ENCODE measurements at regions not wholly inside any gene's neighbourhood (a gene's known extent, or its start where the extent isn't known, plus 50 kb on each side); places are given as distances from the start of the nearest gene placed in this dataset.

DNA sequence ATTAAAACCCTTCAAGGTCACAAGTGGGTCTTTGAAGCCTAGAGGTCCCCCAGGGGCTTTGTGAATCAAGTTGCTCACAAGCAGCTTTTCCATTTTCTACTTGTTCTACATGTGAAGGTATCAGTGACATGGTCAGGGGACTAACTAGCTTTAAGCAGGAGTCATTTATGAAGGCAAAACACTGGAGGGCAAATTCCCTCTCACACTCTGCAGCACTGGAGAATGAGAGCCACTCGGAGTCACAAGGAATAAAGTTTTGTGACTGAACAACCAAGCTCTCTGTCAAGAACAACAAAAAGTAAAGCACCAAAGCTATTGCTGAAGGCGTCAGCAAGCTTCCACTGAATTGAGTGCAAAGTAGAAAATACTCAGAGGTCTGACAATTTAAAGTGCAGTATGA lies 609.0 kb downstream of the EDEM1 start:
- Histone ChIP-seq H3K9me3 (ENCODE audit: insufficient read depth, low read length) (no peaks in the 10 kb centered on the region), H3K9me2 (replicated peaks; ENCODE audit: insufficient read depth, low read length) (no peaks in the 10 kb centered on the region), H3K9ac (ENCODE audit: low read length) (no peak overlapping the region), H2AFZ (ENCODE audit: low read depth, low read length, severe bottlenecking) (no peak overlapping the region), H3F3A (ENCODE audit: insufficient read depth) (no peaks in the 10 kb centered on the region), H3K4me3 (ENCODE audit: insufficient read depth, low read length, poor library complexity, severe bottlenecking) (no peak overlapping the region), H3K4me2 (ENCODE audit: low read depth, low read length, poor library complexity, severe bottlenecking) (no peak overlapping the region), H3K79me2 (ENCODE audit: insufficient read depth, low read length) (no peaks in the 10 kb centered on the region), H3K36me3 (ENCODE audit: low read length) (no peaks in the 10 kb centered on the region), H3K27ac (ENCODE audit: low read depth, low read length) (no peak overlapping the region), H4K20me1 (ENCODE audit: low read depth, low read length) (no peaks in the 10 kb centered on the region), H3K27me3 (ENCODE audit: low read length) (no peaks in the 10 kb centered on the region)
- no peak for TF ChIP-seq EZH2phosphoT487 (conservative IDR thresholded peaks at IDR 0.05; ENCODE audit: low read length)
- TF ChIP-seq, protein P1, sequence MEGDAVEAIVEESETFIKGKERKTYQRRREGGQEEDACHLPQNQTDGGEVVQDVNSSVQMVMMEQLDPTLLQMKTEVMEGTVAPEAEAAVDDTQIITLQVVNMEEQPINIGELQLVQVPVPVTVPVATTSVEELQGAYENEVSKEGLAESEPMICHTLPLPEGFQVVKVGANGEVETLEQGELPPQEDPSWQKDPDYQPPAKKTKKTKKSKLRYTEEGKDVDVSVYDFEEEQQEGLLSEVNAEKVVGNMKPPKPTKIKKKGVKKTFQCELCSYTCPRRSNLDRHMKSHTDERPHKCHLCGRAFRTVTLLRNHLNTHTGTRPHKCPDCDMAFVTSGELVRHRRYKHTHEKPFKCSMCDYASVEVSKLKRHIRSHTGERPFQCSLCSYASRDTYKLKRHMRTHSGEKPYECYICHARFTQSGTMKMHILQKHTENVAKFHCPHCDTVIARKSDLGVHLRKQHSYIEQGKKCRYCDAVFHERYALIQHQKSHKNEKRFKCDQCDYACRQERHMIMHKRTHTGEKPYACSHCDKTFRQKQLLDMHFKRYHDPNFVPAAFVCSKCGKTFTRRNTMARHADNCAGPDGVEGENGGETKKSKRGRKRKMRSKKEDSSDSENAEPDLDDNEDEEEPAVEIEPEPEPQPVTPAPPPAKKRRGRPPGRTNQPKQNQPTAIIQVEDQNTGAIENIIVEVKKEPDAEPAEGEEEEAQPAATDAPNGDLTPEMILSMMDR (IDR thresholded peaks at IDR 0.05; ENCODE audit: insufficient read depth, low read length, poor library complexity, severe bottlenecking) = no peak

DNA sequence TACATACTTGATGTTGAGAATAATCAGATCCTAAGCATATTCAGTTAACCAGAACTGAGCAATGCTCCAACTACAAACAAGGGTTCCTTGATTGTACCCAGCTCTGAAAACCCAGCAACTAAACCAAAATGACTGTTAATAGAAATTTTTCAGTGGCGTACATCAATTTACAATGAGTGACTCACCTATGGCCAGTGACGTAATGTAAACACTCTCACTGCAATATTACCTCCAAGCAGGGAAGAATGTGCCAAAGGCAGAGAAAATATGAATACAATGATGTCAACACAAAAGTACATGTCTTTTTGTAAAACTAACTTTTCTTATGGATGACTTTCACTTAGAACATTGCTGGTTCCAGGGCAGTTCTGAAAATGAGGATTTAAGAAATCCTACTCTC lies 611.3 kb downstream of the EDEM1 start:
- Histone ChIP-seq H3K79me2 (ENCODE audit: insufficient read depth, low read length) (no peaks in the 10 kb centered on the region), H3K4me2 (ENCODE audit: low read depth, low read length, poor library complexity, severe bottlenecking) (no peak overlapping the region)

DNA sequence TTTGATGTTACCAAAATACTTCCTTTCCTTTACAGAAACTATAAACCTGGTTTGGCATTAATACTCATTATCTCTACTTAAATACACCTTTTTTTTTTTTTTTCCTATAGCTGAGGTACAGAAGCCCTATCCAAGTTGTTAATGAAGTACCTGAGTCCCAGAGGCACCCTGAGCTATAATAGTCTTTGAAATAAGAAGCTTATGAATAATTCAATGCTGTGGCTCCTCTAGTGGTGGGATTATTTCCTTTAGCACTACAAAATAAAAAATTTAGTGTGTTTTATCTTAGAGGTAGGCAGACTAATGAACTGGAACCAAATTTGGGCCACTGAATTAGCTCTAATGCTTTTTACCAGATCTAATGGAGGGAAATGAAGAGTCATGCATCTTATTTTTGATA lies 611.9 kb downstream of the EDEM1 start:
- Histone ChIP-seq H3K79me2 (ENCODE audit: insufficient read depth, low read length) (no peaks in the 10 kb centered on the region), H3K4me2 (ENCODE audit: low read depth, low read length, poor library complexity, severe bottlenecking) (no peak overlapping the region), H3F3A (ENCODE audit: insufficient read depth) (no peaks in the 10 kb centered on the region), H3K27me3 (ENCODE audit: low read length) (no peaks in the 10 kb centered on the region), H3K9me3 (ENCODE audit: insufficient read depth, low read length) (no peaks in the 10 kb centered on the region), H3K4me3 (ENCODE audit: insufficient read depth, low read length, poor library complexity, severe bottlenecking) (no peak overlapping the region), H3K27ac (ENCODE audit: low read depth, low read length) (no peak overlapping the region), H4K20me1 (ENCODE audit: low read depth, low read length) (no peaks in the 10 kb centered on the region), H3K36me3 (ENCODE audit: low read length) (no peaks in the 10 kb centered on the region), H2AFZ (ENCODE audit: low read depth, low read length, severe bottlenecking) (no peak overlapping the region), H3K9ac (ENCODE audit: low read length) (no peak overlapping the region), H3K9me2 (replicated peaks; ENCODE audit: insufficient read depth, low read length) (no peaks in the 10 kb centered on the region)
- TF ChIP-seq, protein P1 (IDR thresholded peaks at IDR 0.05; ENCODE audit: insufficient read depth, low read length, poor library complexity, severe bottlenecking) = no peak
- no peak for TF ChIP-seq EZH2phosphoT487 (conservative IDR thresholded peaks at IDR 0.05; ENCODE audit: low read length)

More for the DNA sequence above, 611.3 kb downstream of the EDEM1 start:
- no peak for TF ChIP-seq EZH2phosphoT487 (conservative IDR thresholded peaks at IDR 0.05; ENCODE audit: low read length)
- TF ChIP-seq, protein P1 (IDR thresholded peaks at IDR 0.05; ENCODE audit: insufficient read depth, low read length, poor library complexity, severe bottlenecking) = no peak
- Histone ChIP-seq H3K27ac (ENCODE audit: low read depth, low read length) (no peak overlapping the region), H3K9me3 (ENCODE audit: insufficient read depth, low read length) (no peaks in the 10 kb centered on the region), H3K4me3 (ENCODE audit: insufficient read depth, low read length, poor library complexity, severe bottlenecking) (no peak overlapping the region), H4K20me1 (ENCODE audit: low read depth, low read length) (no peaks in the 10 kb centered on the region), H3F3A (ENCODE audit: insufficient read depth) (no peaks in the 10 kb centered on the region), H3K9me2 (replicated peaks; ENCODE audit: insufficient read depth, low read length) (no peaks in the 10 kb centered on the region), H3K36me3 (ENCODE audit: low read length) (no peaks in the 10 kb centered on the region), H2AFZ (ENCODE audit: low read depth, low read length, severe bottlenecking) (no peak overlapping the region), H3K27me3 (ENCODE audit: low read length) (no peaks in the 10 kb centered on the region), H3K9ac (ENCODE audit: low read length) (no peak overlapping the region)
